ENCODE measurements at regions not wholly inside any gene's neighbourhood (a gene's known extent, or its start where the extent isn't known, plus 50 kb on each side); places are given as distances from the start of the nearest gene placed in this dataset.
"Not testable (repeated sequence)": the region's sequence is repeated elsewhere in the genome, so short reads cannot be mapped to it uniquely, and the experiment has no call there.

- 100% methylated on average over 1 of the region's 5 CpGs for WGBS (ENCODE audit: insufficient coverage, low lambda C conversion rate)
- Histone ChIP-seq H3K36me3 (ENCODE audit: control insufficient read depth, insufficient read depth, low read length) (no peaks in the 10 kb centered on the region), H3K4me3 (ENCODE audit: low read length) (no peak overlapping the region), H3K4me1 (ENCODE audit: control insufficient read depth, insufficient read depth, low read length) (no peaks in the 10 kb centered on the region), H3K9me3 (ENCODE audit: control insufficient read depth, low read depth, low read length) (no peaks in the 10 kb centered on the region), H3K27me3 (ENCODE audit: control insufficient read depth, insufficient read depth, low read length) (no peaks in the 10 kb centered on the region), H3K27ac (ENCODE audit: low read length) (no peak overlapping the region)
- DNase-seq, result no peak
Observed at GRCh38 chr6:126701676-126702560, 362.0 kb downstream of the CENPW start.

GRCh38 chr6:126716032-126716431, 376.1 kb downstream of the CENPW start:
- no peak overlapping the region for H3K27ac ChIP-seq (ENCODE audit: low read length)
- DNase-seq, result no peak
- no peak overlapping the region for H3K4me3 ChIP-seq (ENCODE audit: low read length)
- H3K9me3 ChIP-seq (ENCODE audit: control insufficient read depth, low read depth, low read length), result no peaks in the 10 kb centered on the region
- no peaks in the 10 kb centered on the region for H3K27me3 ChIP-seq (ENCODE audit: control insufficient read depth, insufficient read depth, low read length)
- H3K4me1 ChIP-seq (ENCODE audit: control insufficient read depth, insufficient read depth, low read length), result no peaks in the 10 kb centered on the region
- WGBS (ENCODE audit: insufficient coverage, low lambda C conversion rate), result 86% methylated on average over 1 of the region's 2 CpGs
- H3K36me3 ChIP-seq (ENCODE audit: control insufficient read depth, insufficient read depth, low read length), result no peaks in the 10 kb centered on the region

- 50% methylated on average over 2 of the region's 3 CpGs for WGBS (ENCODE audit: insufficient coverage, low lambda C conversion rate)
- Histone ChIP-seq H3K4me3 (ENCODE audit: low read length) (no peak overlapping the region), H3K9me3 (ENCODE audit: control insufficient read depth, low read depth, low read length) (no peaks in the 10 kb centered on the region), H3K4me1 (ENCODE audit: control insufficient read depth, insufficient read depth, low read length) (no peaks in the 10 kb centered on the region), H3K36me3 (ENCODE audit: control insufficient read depth, insufficient read depth, low read length) (no peaks in the 10 kb centered on the region), H3K27me3 (ENCODE audit: control insufficient read depth, insufficient read depth, low read length) (no peaks in the 10 kb centered on the region), H3K27ac (ENCODE audit: low read length) (no peak overlapping the region)
- no peak for DNase-seq
Observed at GRCh38 chr6:126716826-126717509, 377.1 kb downstream of the CENPW start.

- WGBS (ENCODE audit: insufficient coverage, low lambda C conversion rate), result 60% methylated on average over 1 of the region's 4 CpGs
- H3K27ac ChIP-seq (ENCODE audit: low read length), result no peak overlapping the region
- no peaks in the 10 kb centered on the region for H3K4me1 ChIP-seq (ENCODE audit: control insufficient read depth, insufficient read depth, low read length)
- no peak overlapping the region for H3K4me3 ChIP-seq (ENCODE audit: low read length)
- H3K36me3 ChIP-seq (ENCODE audit: control insufficient read depth, insufficient read depth, low read length), result no peaks in the 10 kb centered on the region
- no peaks in the 10 kb centered on the region for H3K27me3 ChIP-seq (ENCODE audit: control insufficient read depth, insufficient read depth, low read length)
- no peak for DNase-seq
- no peaks in the 10 kb centered on the region for H3K9me3 ChIP-seq (ENCODE audit: control insufficient read depth, low read depth, low read length)
Observed at GRCh38 chr6:126718600-126719327, 378.8 kb downstream of the CENPW start.

GRCh38 chr6:126720304-126720703, 380.4 kb downstream of the CENPW start:
- no peak for DNase-seq

GRCh38 chr6:126721581-126722160, 381.8 kb downstream of the CENPW start:
- DNase-seq, result no peak
- Histone ChIP-seq H3K27me3 (ENCODE audit: control insufficient read depth, insufficient read depth, low read length) (no peaks in the 10 kb centered on the region), H3K9me3 (ENCODE audit: control insufficient read depth, low read depth, low read length) (no peaks in the 10 kb centered on the region), H3K36me3 (ENCODE audit: control insufficient read depth, insufficient read depth, low read length) (no peaks in the 10 kb centered on the region), H3K27ac (ENCODE audit: low read length) (no peak overlapping the region), H3K4me3 (ENCODE audit: low read length) (no peak overlapping the region), H3K4me1 (ENCODE audit: control insufficient read depth, insufficient read depth, low read length) (no peaks in the 10 kb centered on the region)
- WGBS (ENCODE audit: insufficient coverage, low lambda C conversion rate), result 100% methylated on average over 1 of the region's 1 CpG

More at GRCh38 chr6:126720304-126720703, 380.4 kb downstream of the CENPW start:
- Histone ChIP-seq H3K36me3 (ENCODE audit: control insufficient read depth, insufficient read depth, low read length) (no peaks in the 10 kb centered on the region), H3K27ac (ENCODE audit: low read length) (no peak overlapping the region), H3K4me3 (ENCODE audit: low read length) (no peak overlapping the region), H3K4me1 (ENCODE audit: control insufficient read depth, insufficient read depth, low read length) (no peaks in the 10 kb centered on the region), H3K27me3 (ENCODE audit: control insufficient read depth, insufficient read depth, low read length) (no peaks in the 10 kb centered on the region), H3K9me3 (ENCODE audit: control insufficient read depth, low read depth, low read length) (no peaks in the 10 kb centered on the region)

GRCh38 chr6:126722411-126722810, 382.5 kb downstream of the CENPW start:
- no peaks in the 10 kb centered on the region for H3K36me3 ChIP-seq (ENCODE audit: control insufficient read depth, insufficient read depth, low read length)
- no peaks in the 10 kb centered on the region for H3K9me3 ChIP-seq (ENCODE audit: control insufficient read depth, low read depth, low read length)
- H3K4me3 ChIP-seq (ENCODE audit: low read length), result no peak overlapping the region
- H3K4me1 ChIP-seq (ENCODE audit: control insufficient read depth, insufficient read depth, low read length), result no peaks in the 10 kb centered on the region
- no peak for DNase-seq
- 90% methylated on average over 1 of the region's 2 CpGs for WGBS (ENCODE audit: insufficient coverage, low lambda C conversion rate)
- no peak overlapping the region for H3K27ac ChIP-seq (ENCODE audit: low read length)
- H3K27me3 ChIP-seq (ENCODE audit: control insufficient read depth, insufficient read depth, low read length), result no peaks in the 10 kb centered on the region

- Histone ChIP-seq H3K27me3 (ENCODE audit: control insufficient read depth, insufficient read depth, low read length) (no peaks in the 10 kb centered on the region), H3K27ac (ENCODE audit: low read length) (no peak overlapping the region), H3K4me3 (ENCODE audit: low read length) (no peak overlapping the region), H3K4me1 (ENCODE audit: control insufficient read depth, insufficient read depth, low read length) (no peaks in the 10 kb centered on the region), H3K36me3 (ENCODE audit: control insufficient read depth, insufficient read depth, low read length) (no peaks in the 10 kb centered on the region), H3K9me3 (ENCODE audit: control insufficient read depth, low read depth, low read length) (no peaks in the 10 kb centered on the region)
- DNase-seq, result no peak
- 90% methylated on average over 2 of the region's 10 CpGs for WGBS (ENCODE audit: insufficient coverage, low lambda C conversion rate)
Observed at GRCh38 chr6:126723541-126724170, 383.7 kb downstream of the CENPW start.

- DNase-seq, result no peak
- 100% methylated on average over 1 of the region's 2 CpGs for WGBS (ENCODE audit: insufficient coverage, low lambda C conversion rate)
- Histone ChIP-seq H3K4me1 (ENCODE audit: control insufficient read depth, insufficient read depth, low read length) (no peaks in the 10 kb centered on the region), H3K27ac (ENCODE audit: low read length) (no peak overlapping the region), H3K27me3 (ENCODE audit: control insufficient read depth, insufficient read depth, low read length) (no peaks in the 10 kb centered on the region), H3K36me3 (ENCODE audit: control insufficient read depth, insufficient read depth, low read length) (no peaks in the 10 kb centered on the region), H3K9me3 (ENCODE audit: control insufficient read depth, low read depth, low read length) (no peaks in the 10 kb centered on the region), H3K4me3 (ENCODE audit: low read length) (no peak overlapping the region)
Observed at GRCh38 chr6:126724821-126725220, 384.9 kb downstream of the CENPW start.

GRCh38 chr6:126726454-126726853, 386.5 kb downstream of the CENPW start:
- WGBS (ENCODE audit: insufficient coverage, low lambda C conversion rate), result no CpG with 5 or more reads among the region's 7 CpGs
- DNase-seq; H3K27me3 ChIP-seq (ENCODE audit: control insufficient read depth, insufficient read depth, low read length): not testable (repeated sequence)

More at GRCh38 chr6:126726454-126726853, 386.5 kb downstream of the CENPW start:
- not testable (repeated sequence) for H3K4me1 ChIP-seq (ENCODE audit: control insufficient read depth, insufficient read depth, low read length); H3K4me3 ChIP-seq (ENCODE audit: low read length); H3K27ac ChIP-seq (ENCODE audit: low read length); H3K9me3 ChIP-seq (ENCODE audit: control insufficient read depth, low read depth, low read length); H3K36me3 ChIP-seq (ENCODE audit: control insufficient read depth, insufficient read depth, low read length)

Data from large intestine (tissue), 3 donors.